Aorta (tissue), 5 donors: ENCODE measurements at regions not wholly inside any gene's neighbourhood (a gene's known extent, or its start where the extent isn't known, plus 50 kb on each side); places are given as distances from the start of the nearest gene placed in this dataset.

Experiments
- ATAC-seq: fragments of 200-7000 bp; cut with Tn5 transposase; one replicate; pipeline ENCODE4 v1.9.1; 2022; ENCODE audit warnings: moderate library complexity; ENCODE audit not compliant: low FRiP score
- DNase-seq, 2 donors: peaks; one replicate each; pipeline ENCODE4 v3.0.0-alpha.2; 2020
- H3K27ac ChIP-seq, 2 donors: one replicate each; pipeline ENCODE4 v1.5.1; 2013; ENCODE audit warnings: low read length in 2 of 2, mild to moderate bottlenecking in 2 of 2, moderate library complexity in 2 of 2, control low read depth in 1 of 2, inconsistent platforms in 1 of 2, low read depth in 1 of 2
- H3K27me3 ChIP-seq, 2 donors: one replicate each; pipeline ENCODE4 v1.6.1; 2013; ENCODE audit warnings: control low read depth in 1 of 2, low read length in 1 of 2, mild to moderate bottlenecking in 1 of 2, moderate library complexity in 1 of 2; ENCODE audit not compliant: insufficient read depth in 2 of 2, control insufficient read depth in 1 of 2
- H3K36me3 ChIP-seq, 2 donors: one replicate each; pipeline ENCODE4 v1.6.1; 2013; ENCODE audit warnings: control low read depth in 1 of 2, low read length in 1 of 2, mild to moderate bottlenecking in 1 of 2; ENCODE audit not compliant: insufficient read depth in 2 of 2, control insufficient read depth in 1 of 2
- H3K4me1 ChIP-seq, 2 donors: one replicate each; pipeline ENCODE4 v1.6.1; 2013; ENCODE audit warnings: low read length in 2 of 2, control low read depth in 1 of 2, mild to moderate bottlenecking in 1 of 2, moderate library complexity in 1 of 2; ENCODE audit not compliant: insufficient read depth in 2 of 2, control insufficient read depth in 1 of 2
- H3K4me3 ChIP-seq, 2 donors: one replicate each; pipeline ENCODE4 v1.5.1; 2013; ENCODE audit warnings: low read length in 2 of 2, control low read depth in 1 of 2, mild to moderate bottlenecking in 1 of 2
- H3K9me3 ChIP-seq: one replicate; pipeline ENCODE4 v1.6.1; 2013; ENCODE audit warnings: mild to moderate bottlenecking, low read length; ENCODE audit not compliant: control insufficient read depth
- WGBS, 2 donors: extraction: QIAGEN DNeasy Blood & Tissue Kit; methylation state at CpG; one replicate each; pipeline ENCODE4 v1.1.7; 2013; 5-methylcytosine and 5-hydroxymethylcytosine counted together
- intact Hi-C, 2 donors: fragments of 100-400 bp; cut with DNase I; formaldehyde crosslinking; loops; one replicate each; pipeline versions ENCODE4 v1.14.2 to v1.15.0; 2022
- donor health status: healthy with polysubstance abuse.
- donor health status: Bipolar disorder and iron deficiency.
- donor health status: DM: no; HTN: no; CAD: no.
- donor health status: DM: no; HTN: no; CAD: no.
- donor health status: DM: yes; HTN: yes; CAD: no.

- DNase-seq (no peak), ATAC-seq (no peak)
- H3K4me1 ChIP-seq, result no peaks in the 10 kb centered on the region
- H3K36me3 ChIP-seq, result no peaks in the 10 kb centered on the region
- WGBS, 2 donors, result 66 to 71% methylated on average over 2 of the region's 2 CpGs
- H3K27ac ChIP-seq, result no peak overlapping the region
- no peak overlapping the region for H3K4me3 ChIP-seq
- H3K27me3 ChIP-seq, result no peaks in the 10 kb centered on the region
- no peaks in the 10 kb centered on the region for H3K9me3 ChIP-seq
- intact Hi-C loops, result no loop called here
Observed at GRCh38 chr2:48174503-48174902, 140.0 kb upstream of the FOXN2 start.

GRCh38 chr2:48175254-48175653, 139.2 kb upstream of the FOXN2 start:
- Histone ChIP-seq H3K27me3 (no peaks in the 10 kb centered on the region), H3K36me3 (no peaks in the 10 kb centered on the region), H3K4me1 (no peaks in the 10 kb centered on the region), H3K27ac (no peak overlapping the region), H3K9me3 (no peaks in the 10 kb centered on the region), H3K4me3 (no peak overlapping the region)
- intact Hi-C loops, result no loop called here
- 15 to 34% methylated on average over 4 of the region's 4 CpGs for WGBS, 2 donors
- ATAC-seq (no peak), DNase-seq (no peak)

- Histone ChIP-seq H3K4me1 (no peaks in the 10 kb centered on the region), H3K27me3 (no peaks in the 10 kb centered on the region), H3K36me3 (no peaks in the 10 kb centered on the region), H3K27ac (no peak overlapping the region), H3K9me3 (no peaks in the 10 kb centered on the region), H3K4me3 (no peak overlapping the region)
- intact Hi-C loops, result no loop called here
- DNase-seq (no peak), ATAC-seq (no peak)
Observed at GRCh38 chr2:48175656-48176055, 138.8 kb upstream of the FOXN2 start.

GRCh38 chr2:48176876-48177275, 137.6 kb upstream of the FOXN2 start:
- intact Hi-C loops, result no loop called here

GRCh38 chr2:48178611-48179010, 135.9 kb upstream of the FOXN2 start:
- DNase-seq (no peak), ATAC-seq (no peak)
- Histone ChIP-seq H3K9me3 (no peaks in the 10 kb centered on the region), H3K4me1 (no peaks in the 10 kb centered on the region), H3K4me3 (no peak overlapping the region), H3K36me3 (no peaks in the 10 kb centered on the region), H3K27ac (no peak overlapping the region), H3K27me3 (no peaks in the 10 kb centered on the region)
- intact Hi-C loops, result no loop called here
- WGBS, 2 donors, result 89 to 94% methylated on average over 3 of the region's 3 CpGs

More at GRCh38 chr2:48176876-48177275, 137.6 kb upstream of the FOXN2 start:
- ATAC-seq, result no peak
- no peak for DNase-seq
- Histone ChIP-seq H3K36me3 (no peaks in the 10 kb centered on the region), H3K27ac (no peak overlapping the region), H3K9me3 (no peaks in the 10 kb centered on the region), H3K27me3 (no peaks in the 10 kb centered on the region), H3K4me1 (no peaks in the 10 kb centered on the region), H3K4me3 (no peak overlapping the region)
- 97 to 100% methylated on average over 1 of the region's 1 CpG for WGBS, 2 donors

- DNase-seq (no peak), ATAC-seq (no peak)
- Histone ChIP-seq H3K27ac (no peak overlapping the region), H3K4me1 (no peaks in the 10 kb centered on the region), H3K9me3 (no peaks in the 10 kb centered on the region), H3K4me3 (no peak overlapping the region), H3K36me3 (no peaks in the 10 kb centered on the region), H3K27me3 (no peaks in the 10 kb centered on the region)
- 50 to 57% methylated on average over 5 of the region's 5 CpGs for WGBS, 2 donors
- intact Hi-C loops, result no loop called here
Observed at GRCh38 chr2:48180557-48180956, 133.9 kb upstream of the FOXN2 start.

GRCh38 chr2:48183276-48183675, 131.2 kb upstream of the FOXN2 start:
- no peaks in the 10 kb centered on the region for H3K4me1 ChIP-seq
- DNase-seq (no peak), ATAC-seq (no peak)
- no peak overlapping the region for H3K4me3 ChIP-seq
- no peaks in the 10 kb centered on the region for H3K36me3 ChIP-seq
- intact Hi-C loops, result no loop called here
- WGBS, 2 donors, result 95 to 96% methylated on average over 1 of the region's 1 CpG
- H3K27me3 ChIP-seq, result no peaks in the 10 kb centered on the region
- no peaks in the 10 kb centered on the region for H3K9me3 ChIP-seq
- H3K27ac ChIP-seq, result no peak overlapping the region

- Histone ChIP-seq H3K36me3 (no peaks in the 10 kb centered on the region), H3K4me3 (no peak overlapping the region), H3K9me3 (no peaks in the 10 kb centered on the region), H3K4me1 (no peaks in the 10 kb centered on the region), H3K27ac (no peak overlapping the region), H3K27me3 (no peaks in the 10 kb centered on the region)
- DNase-seq (no peak), ATAC-seq (no peak)
- intact Hi-C loops, result no loop called here
Observed at GRCh38 chr2:48183991-48184390, 130.5 kb upstream of the FOXN2 start.

- intact Hi-C loops, result no loop called here
- no peaks in the 10 kb centered on the region for H3K27me3 ChIP-seq
Observed at GRCh38 chr2:48187503-48187902, 127.0 kb upstream of the FOXN2 start.

More at GRCh38 chr2:48187503-48187902, 127.0 kb upstream of the FOXN2 start:
- 87 to 97% methylated on average over 1 of the region's 1 CpG for WGBS, 2 donors
- Histone ChIP-seq H3K4me3 (no peak overlapping the region), H3K4me1 (no peaks in the 10 kb centered on the region), H3K27ac (no peak overlapping the region), H3K36me3 (no peaks in the 10 kb centered on the region), H3K9me3 (no peaks in the 10 kb centered on the region)
- DNase-seq (no peak), ATAC-seq (no peak)
